ENCODE measurements at regions not wholly inside any gene's neighbourhood (a gene's known extent, or its start where the extent isn't known, plus 50 kb on each side); places are given as distances from the start of the nearest gene placed in this dataset.

DNA sequence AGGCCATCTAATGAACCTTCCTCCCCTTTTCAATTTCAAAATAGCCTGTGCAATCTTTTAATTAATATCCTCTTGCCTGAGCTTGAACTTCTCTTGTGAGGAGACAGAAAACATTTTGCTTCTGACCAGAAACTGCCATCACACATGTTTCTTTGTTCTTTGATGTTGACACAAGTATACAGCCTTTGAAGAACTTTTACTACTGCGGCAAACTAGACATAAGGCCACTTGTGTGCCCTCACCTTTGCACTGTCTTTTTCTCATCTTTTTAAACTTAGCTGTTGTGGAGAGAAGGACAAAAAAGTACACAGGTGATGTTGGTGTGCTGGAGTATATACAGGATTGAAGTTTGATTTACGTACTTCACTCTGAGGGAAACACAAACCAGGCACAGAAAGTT is 116.3 kb upstream of the C1GALT1C1 start:
- DNase-seq (ENCODE audit: low read depth): no peak
- TF ChIP-seq, protein P1, sequence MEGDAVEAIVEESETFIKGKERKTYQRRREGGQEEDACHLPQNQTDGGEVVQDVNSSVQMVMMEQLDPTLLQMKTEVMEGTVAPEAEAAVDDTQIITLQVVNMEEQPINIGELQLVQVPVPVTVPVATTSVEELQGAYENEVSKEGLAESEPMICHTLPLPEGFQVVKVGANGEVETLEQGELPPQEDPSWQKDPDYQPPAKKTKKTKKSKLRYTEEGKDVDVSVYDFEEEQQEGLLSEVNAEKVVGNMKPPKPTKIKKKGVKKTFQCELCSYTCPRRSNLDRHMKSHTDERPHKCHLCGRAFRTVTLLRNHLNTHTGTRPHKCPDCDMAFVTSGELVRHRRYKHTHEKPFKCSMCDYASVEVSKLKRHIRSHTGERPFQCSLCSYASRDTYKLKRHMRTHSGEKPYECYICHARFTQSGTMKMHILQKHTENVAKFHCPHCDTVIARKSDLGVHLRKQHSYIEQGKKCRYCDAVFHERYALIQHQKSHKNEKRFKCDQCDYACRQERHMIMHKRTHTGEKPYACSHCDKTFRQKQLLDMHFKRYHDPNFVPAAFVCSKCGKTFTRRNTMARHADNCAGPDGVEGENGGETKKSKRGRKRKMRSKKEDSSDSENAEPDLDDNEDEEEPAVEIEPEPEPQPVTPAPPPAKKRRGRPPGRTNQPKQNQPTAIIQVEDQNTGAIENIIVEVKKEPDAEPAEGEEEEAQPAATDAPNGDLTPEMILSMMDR (conservative IDR thresholded peaks at IDR 0.05; ENCODE audit: low read depth, low read length): no peak
- H3K4me3 ChIP-seq (ENCODE audit: low read length): no peak overlapping the region

DNA sequence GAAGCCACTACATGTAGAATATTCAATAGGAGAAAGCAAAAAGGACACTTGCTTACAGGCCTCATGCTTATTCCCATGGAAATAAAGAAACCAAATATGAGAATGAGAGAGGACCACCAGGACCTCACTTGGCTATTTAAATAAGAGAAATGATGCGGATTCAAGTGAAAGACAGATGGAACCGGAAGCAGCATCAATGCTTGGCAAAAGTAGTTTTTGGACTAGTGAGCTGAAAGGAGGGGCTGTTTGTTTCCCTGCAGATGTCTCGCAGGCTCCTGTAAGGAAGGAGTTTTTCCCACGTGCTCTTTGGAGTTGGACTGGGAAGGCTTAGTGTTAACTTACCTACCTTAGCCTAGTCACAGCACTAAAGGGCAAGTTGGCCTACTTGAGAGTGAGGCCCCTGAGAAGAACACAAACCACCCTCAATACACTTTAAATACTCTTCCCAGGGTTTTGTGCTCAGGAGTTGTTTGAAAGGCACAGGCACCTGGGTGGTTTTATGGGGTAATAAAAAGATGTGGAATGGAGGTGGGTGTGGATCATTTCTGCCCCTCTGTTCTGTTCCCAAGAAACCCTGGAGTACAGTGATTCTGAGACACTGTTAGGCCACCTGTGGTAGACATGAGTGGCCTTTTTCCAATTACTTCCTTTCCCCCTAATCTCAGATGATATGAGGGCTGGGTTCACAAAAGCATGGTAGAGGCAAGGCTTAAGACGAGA is 113.3 kb upstream of the C1GALT1C1 start:
- no peak overlapping the region for H3K4me3 ChIP-seq (ENCODE audit: low read length)
- no peak for DNase-seq (ENCODE audit: low read depth)
- TF ChIP-seq, protein P1 (conservative IDR thresholded peaks at IDR 0.05; ENCODE audit: low read depth, low read length): no peak

DNA sequence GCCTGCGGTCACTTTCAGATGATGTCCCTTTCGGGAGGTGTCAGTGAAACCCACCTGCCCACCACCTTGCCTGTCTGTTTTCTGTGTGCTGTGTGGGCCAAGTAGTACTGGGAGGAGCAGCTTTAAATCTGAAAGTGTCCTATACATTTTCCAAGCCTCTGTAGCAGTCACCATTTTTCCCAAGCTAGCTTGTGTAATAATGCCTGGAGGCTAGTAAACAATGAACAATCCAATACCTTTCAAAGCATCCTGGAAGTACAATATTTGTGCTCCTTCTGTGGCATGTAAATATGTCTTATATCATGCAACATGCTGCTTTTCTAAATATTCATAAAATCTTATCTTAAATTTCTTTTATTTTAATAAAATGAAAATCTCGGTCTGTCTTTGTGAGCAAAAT is 111.6 kb upstream of the C1GALT1C1 start:
- TF ChIP-seq, protein P1 (conservative IDR thresholded peaks at IDR 0.05; ENCODE audit: low read depth, low read length): no peak
- no peak for DNase-seq (ENCODE audit: low read depth)

DNA sequence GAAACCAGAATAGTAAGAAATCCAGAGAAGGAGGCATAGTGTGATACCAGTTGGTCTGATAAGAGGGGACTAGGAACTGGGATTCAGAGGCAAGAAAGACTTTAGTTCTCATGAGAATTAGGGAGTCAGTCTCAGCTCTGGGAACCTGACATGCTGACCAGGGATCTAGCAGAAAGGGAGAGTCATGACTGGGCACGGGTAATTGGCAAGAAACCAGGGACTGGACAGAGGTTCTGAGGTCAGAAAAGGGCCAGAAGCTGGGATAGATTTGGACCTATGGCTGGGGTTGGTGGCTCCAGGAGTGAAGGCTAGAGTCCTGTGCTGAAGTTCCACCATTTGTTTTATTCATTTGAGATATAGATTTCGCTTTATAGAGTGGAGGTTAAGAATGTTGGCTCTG is 110.2 kb upstream of the C1GALT1C1 start:
- no peak overlapping the region for H3K4me3 ChIP-seq (ENCODE audit: low read length)

More for the DNA sequence above, 111.6 kb upstream of the C1GALT1C1 start:
- no peak overlapping the region for H3K4me3 ChIP-seq (ENCODE audit: low read length)

DNA sequence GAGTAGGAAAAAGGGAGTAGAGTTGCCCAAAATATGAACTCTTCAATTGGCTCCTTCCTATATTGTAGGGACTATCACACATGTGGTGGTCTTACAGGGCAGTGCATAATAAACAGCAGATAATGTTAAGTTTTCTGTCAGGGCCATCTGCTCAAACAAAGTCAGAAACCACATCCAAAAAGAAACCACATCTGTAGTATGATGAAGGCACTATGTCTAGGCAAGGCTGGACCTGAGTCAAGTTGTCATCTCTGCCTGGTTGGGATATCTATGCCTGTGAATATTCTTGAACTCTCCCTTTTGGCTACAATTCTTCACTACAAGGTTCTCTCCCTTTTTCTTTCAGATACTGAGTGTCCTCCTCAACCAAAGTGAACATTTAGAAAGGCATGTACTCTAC is 109.4 kb upstream of the C1GALT1C1 start:
- no peak for DNase-seq (ENCODE audit: low read depth)
- TF ChIP-seq, protein P1 (conservative IDR thresholded peaks at IDR 0.05; ENCODE audit: low read depth, low read length): no peak
- no peak overlapping the region for H3K4me3 ChIP-seq (ENCODE audit: low read length)

More for the DNA sequence above, 110.2 kb upstream of the C1GALT1C1 start:
- TF ChIP-seq, protein P1 (conservative IDR thresholded peaks at IDR 0.05; ENCODE audit: low read depth, low read length): no peak
- DNase-seq (ENCODE audit: low read depth): no peak

DNA sequence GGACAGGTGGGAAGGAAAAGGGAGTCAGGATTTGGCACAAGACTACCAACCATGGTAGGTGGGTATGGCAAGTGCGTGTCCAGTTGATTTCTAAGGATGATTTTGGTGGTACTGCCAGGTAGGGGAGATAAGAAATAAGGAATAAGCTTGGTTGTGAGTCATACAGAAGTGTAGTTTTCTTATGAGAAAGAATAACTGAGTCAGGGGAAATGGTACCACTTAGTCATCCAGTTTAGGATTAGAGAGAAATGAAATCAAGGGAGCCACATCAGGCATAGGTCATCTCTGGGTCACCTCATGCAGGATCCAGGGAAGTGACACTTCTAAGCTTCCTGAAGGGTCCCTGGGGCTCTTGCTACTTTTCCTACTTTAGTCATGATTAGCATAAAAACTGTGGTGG is 107.1 kb upstream of the C1GALT1C1 start:
- no peak overlapping the region for H3K4me3 ChIP-seq (ENCODE audit: low read length)
- TF ChIP-seq, protein P1 (conservative IDR thresholded peaks at IDR 0.05; ENCODE audit: low read depth, low read length): no peak
- DNase-seq (ENCODE audit: low read depth): no peak

DNA sequence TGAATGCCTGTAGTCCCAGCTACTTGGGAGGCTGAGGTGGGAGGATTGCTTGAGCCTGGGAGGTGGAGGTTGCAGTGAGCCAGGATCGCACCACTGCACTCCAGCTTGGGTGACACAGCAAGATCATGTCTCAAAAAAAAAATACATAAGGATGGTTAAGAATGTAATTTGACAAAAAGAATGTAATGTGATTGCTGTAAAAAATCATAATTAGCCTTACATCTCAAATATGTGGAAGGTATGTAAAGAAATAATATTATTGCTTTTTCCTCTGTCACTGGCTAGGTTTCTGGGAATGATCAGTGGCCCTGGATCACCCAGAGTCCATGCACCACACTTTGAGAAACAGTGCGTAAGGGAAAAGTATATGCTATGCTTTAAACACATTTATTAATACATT is 106.1 kb upstream of the C1GALT1C1 start:
- TF ChIP-seq, protein P1 (conservative IDR thresholded peaks at IDR 0.05; ENCODE audit: low read depth, low read length): no peak
- H3K4me3 ChIP-seq (ENCODE audit: low read length): no peak overlapping the region
- DNase-seq (ENCODE audit: low read depth): no peak
